ENCODE measurements at regions not wholly inside any gene's neighbourhood (a gene's known extent, or its start where the extent isn't known, plus 50 kb on each side); places are given as distances from the start of the nearest gene placed in this dataset.

DNA sequence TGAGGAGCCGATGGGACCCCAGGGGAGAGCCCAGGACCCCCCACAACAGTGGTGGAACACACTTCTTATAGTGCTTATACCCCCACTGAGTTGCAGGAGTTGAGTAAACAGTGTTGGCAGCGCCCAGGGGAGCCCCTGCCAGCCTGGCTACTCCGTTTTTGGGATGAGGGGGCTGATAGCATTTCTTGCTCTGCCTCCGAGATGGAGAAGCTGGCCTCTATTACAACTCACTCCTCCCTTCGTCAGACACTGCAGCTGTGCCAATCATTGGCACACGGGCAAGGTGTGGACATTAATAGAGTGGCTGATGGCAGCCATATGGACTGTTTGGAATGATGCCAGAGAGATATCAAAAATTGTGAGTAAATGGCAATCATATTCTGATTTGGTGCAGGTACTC, 94.9 kb upstream of the TMPO start:
- TF ChIP-seq, protein P1, sequence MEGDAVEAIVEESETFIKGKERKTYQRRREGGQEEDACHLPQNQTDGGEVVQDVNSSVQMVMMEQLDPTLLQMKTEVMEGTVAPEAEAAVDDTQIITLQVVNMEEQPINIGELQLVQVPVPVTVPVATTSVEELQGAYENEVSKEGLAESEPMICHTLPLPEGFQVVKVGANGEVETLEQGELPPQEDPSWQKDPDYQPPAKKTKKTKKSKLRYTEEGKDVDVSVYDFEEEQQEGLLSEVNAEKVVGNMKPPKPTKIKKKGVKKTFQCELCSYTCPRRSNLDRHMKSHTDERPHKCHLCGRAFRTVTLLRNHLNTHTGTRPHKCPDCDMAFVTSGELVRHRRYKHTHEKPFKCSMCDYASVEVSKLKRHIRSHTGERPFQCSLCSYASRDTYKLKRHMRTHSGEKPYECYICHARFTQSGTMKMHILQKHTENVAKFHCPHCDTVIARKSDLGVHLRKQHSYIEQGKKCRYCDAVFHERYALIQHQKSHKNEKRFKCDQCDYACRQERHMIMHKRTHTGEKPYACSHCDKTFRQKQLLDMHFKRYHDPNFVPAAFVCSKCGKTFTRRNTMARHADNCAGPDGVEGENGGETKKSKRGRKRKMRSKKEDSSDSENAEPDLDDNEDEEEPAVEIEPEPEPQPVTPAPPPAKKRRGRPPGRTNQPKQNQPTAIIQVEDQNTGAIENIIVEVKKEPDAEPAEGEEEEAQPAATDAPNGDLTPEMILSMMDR (conservative IDR thresholded peaks at IDR 0.05 in 1 of 2, IDR thresholded peaks at IDR 0.05 in 1 of 2; ENCODE audit: extremely low read depth in 1 of 2, insufficient read depth in 1 of 2, low read depth in 1 of 2, low read length in 2 of 2) = no peak
- TF ChIP-seq EZH2 (IDR thresholded peaks at IDR 0.05; ENCODE audit: borderline replicate concordance, low read length) = no peak
